Left renal pelvis (tissue), 4 donors: ENCODE measurements at regions not wholly inside any gene's neighbourhood (a gene's known extent, or its start where the extent isn't known, plus 50 kb on each side); places are given as distances from the start of the nearest gene placed in this dataset.

ENCODE experiments used
- DNase-seq, 4 donors: peaks; one replicate each; pipeline ENCODE4 v3.0.0-alpha.2; 2013; ENCODE audit warnings: low read depth in 4 of 4, low spot score in 3 of 4

DNA sequence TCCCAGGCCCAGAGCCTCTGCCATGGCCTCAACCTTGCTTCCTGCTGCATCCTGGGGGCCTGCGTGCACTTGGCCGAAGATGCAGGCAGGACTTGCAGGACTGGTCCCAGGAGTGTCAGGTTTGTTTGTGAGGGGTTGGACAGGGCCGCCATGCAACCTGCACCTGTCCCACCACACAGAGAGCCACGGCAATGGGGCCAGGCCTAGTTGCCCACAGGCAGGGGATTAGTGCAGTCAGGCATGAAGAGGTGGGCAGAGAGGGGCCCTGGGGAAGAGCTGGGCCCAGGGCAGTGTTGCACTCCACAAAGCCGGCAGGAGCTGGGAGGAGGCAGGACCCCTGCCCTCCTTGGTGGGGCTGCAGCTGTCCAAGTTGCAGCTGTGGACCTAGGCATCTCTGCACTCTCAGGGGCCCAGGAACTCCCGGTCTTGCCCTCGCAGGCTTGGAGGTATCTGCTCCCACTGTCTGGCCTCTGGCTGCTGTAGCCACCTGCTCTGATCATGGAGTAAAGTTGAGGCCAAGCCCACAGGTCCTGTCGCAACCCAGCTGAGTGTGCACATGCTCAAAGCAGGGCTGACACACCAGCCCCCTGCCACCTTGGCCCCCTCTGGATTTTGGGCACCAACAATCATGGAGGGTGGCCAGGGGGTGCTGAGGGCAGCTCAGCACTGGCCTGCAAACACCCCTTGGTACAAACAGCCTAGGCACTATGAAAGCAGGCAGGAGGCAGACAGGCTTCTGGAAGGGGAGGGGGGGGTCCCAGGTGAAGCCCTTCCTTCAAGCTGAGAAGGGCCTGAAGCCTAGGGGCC is 190.4 kb upstream of the PCDH10 start:
- no peak for DNase-seq

DNA sequence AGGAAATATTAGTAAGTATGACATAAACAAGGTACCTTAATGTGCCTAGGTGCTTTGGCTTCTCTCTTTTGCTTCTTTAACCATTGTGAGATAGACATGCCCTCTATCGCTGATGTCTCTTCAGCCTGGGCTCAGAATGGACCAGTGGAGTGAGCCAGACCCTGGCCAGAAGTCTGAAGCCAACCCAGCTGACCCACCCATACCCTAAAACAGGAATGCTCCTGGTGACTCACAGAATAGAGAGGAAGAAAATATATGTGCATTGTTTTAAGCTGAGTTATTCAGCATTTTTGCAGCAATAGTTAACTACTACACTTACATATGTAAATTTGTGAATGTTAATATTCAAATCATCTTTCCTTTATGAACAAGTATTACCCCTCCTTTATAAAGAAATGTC is 167.5 kb upstream of the PCDH10 start:
- no peak for DNase-seq

DNA sequence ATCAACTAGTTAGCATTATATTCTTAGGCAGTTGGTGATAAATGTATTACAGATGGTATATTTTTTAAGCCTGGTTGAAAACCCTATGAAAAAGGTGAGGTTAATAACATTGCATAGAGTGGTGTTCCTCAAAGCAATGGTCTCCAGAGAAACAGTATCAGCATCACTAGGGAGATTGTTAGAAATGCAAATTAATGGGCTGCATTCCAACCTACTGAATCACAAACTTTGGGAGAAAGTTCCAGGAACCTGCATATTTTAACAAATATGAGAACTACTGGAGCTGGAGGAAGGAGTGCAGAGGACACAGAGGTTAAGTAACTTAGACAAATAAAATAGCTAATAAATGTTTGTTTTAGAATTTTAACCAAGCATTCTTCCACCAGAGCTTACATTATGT is 166.9 kb upstream of the PCDH10 start:
- DNase-seq = no peak

DNA sequence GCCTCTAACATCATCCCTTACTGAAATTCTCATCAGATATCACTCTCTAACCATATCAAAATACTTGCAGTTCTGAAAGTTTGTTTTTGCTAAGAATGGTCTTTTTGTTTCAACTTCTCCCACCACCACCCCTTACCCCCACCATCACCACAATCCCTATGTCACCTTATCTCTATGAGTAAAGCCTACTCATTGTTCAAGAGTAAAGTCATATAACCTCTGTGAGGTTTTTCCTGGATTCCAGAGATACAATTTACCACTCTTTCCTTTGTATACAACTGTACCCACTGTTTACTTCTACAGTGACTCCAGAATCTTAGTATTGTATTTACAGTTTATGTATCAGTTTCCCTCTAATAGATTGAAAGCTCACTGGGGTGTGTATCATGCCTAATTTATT is 158.0 kb upstream of the PCDH10 start:
- no peak for DNase-seq

DNA sequence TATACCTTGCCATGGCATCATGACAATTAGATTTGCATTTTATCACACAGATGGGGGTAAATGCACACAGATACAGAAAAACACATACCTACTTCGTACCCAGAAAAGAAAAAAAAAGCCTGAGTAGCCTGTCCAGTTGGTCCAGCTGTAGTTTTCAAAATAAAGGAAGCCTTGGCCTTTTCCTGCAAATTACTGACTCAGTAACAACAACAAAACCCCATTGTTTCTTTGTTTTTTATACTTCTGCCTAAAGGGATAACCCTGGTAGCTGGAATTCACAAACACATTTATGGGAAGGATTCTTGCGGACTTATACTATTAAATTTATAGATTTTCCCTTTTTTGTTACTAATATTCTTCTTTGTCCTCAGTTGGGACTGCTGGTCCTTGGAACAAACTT is 156.4 kb upstream of the PCDH10 start:
- no peak for DNase-seq

DNA sequence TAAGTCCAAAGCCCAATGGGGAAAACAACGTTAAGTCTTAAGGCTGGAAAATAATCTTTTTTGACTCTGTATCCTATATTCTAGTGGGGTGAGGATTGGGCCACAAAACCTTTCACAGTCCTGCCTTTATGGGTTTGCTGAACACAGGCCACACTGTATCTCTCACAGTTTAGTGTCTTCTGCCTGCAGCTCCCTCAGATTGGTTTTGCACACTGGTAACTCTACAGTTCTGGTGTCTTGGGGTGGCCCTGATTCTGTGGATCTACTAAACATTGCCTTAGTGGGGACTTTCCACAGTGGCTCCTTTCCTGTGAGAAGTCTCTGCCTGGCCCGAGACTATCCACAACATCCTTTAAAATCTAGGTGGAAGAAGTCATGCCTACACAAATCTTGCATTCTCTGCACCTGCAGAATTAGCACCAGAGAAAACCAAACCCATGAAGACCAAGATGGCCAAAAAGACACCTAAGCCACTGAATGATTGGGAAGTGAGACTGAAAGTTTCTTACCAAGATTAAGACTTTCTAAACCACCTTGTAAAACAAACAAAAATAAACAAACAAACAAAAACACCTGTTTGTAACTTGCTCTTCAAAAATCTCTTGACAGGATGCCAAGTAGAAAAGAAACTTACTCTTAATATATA is 150.4 kb upstream of the PCDH10 start:
- DNase-seq = no peak

DNA sequence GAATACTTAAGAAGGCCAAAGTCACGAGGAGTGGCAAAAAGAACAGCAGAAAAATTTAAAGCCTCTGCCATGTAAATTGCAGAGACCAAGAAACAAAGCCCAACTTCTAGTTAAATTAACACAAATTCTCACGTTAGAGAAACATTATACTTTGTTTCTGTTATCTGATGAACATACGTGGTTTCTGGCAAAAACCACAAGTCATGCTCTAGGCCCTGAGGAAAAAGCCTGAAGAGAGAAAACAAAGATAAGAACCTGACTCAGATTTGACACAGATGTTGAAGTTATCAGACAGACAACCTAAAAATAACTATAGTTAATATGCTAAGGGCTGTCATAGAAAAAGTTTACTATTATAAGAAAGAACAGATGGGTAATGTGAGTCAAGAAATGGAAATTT is 149.1 kb upstream of the PCDH10 start:
- no peak for DNase-seq

DNA sequence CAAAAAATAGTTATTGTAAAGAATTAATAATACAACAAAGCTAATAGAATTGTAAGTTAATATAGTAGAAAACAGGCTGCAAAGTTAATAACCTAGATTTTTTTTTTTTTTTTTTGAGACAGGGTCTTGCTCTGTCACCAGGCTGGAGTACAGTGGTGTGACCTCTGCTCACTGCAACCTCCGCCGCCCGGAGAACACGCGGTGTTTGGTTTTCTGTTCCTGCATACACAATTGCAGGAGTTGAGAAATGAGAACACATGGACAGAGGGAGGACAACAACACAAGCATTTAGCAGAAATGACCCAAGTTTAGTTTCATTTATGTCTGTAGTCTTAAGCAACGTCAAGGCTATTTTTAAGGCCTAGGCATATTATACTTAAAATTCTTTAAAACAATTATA is 145.9 kb upstream of the PCDH10 start:
- no peak for DNase-seq

DNA sequence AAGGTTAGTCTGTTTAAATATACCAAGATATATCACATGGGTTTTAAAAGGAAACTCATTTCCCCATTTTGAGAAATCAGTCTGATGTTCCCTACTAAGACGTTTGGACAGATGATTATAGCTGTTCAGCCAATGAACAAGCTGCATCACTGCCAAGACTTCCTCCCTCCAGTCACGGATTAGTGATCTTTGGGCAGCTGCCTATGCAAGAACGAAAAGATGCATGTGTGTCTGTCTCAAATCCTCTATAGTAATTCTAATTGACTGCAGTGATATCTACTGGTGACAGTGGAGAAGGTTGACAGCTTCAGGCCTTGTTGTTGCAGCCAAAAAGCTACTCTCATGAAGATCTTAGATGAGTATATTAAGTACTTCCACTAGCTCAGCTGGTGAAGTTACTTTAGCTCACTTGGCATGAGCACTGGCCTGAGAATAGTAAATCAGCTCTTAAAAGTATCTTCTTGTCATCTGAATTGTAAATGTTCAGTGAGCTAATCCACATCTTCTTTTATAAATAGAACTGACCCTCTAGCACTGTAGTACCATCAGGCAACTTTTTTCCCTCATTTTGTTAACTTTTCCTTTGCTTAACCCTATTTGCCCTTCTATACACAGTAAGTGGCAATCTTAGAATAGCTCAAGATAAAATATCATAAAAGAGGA is 134.5 kb upstream of the PCDH10 start:
- DNase-seq = no peak

DNA sequence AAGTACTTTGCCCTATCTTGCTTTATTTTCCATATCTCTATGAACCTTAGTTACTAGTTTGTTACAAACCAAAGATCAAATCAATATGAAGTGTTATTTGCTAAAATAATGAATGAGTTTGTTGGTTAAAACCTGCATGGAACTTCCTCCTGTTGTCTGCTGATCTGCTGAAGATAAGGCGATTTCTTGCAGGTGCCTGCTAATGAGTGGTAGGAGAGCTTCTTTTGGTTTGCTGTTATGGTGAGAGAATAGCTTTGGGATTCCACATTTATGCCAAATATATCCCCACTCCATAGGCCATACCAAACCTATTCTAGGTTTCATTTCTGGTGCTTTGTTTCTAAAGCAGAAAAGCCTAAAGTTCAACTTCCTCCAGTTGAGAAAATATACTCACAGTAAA is 103.8 kb upstream of the PCDH10 start:
- no peak for DNase-seq

DNA sequence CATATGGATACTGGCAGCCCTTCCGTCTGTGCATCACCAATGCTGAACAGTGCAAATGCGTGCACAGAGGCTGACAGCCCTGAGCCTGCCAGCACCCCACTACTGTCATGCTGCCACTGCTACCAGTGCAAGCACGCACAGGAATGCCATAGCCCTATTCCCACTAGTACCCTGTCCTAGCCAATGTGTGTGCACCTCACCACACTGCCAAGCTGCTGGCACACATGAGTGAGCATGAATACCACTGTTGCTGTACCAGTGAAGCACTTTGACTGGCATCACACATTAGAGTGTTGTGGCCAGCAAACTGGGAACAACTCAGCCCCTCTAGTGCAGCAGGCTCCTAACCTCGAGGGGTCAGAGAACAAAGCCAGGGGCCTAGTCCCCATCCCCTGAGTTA is 102.9 kb upstream of the PCDH10 start:
- DNase-seq = no peak

DNA sequence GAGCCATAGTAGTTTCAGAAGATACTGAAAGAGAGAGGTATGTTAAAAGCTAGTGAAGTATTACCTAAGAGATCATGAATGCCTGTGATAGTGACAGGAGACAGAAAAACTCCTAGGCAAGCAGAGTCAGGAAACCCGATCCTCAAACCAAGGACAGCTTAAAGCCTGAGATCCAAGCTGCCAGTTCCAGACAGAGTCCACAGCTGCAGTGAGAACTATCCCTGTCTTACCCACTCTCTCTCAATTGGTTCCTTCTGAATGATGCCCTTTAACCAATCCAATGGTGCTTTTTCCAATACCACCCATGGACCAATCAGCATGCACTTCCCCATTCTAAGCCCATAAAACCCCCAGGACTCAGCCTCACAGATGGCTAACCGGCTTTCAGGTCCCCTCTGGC is 90.4 kb upstream of the PCDH10 start:
- DNase-seq = no peak

DNA sequence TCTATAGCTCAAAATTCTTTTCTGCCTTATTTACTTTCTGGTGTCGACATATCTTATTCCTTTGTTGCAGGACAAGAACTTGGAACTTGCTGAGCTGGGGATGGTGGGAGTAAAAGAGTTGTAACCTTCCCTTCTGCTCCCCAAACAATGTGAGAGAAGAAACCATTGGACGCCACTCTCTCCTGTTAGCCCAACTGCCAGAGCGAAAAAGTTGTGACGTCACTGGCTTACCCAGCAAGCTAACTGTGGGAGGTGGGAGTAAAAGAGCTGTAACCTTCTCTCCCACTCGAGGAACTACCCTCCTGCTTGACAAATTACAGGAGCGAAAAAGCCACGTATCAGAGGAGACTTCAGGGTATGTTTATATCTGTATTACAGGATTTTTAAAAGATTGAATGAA is 90.0 kb upstream of the PCDH10 start:
- no peak for DNase-seq

DNA sequence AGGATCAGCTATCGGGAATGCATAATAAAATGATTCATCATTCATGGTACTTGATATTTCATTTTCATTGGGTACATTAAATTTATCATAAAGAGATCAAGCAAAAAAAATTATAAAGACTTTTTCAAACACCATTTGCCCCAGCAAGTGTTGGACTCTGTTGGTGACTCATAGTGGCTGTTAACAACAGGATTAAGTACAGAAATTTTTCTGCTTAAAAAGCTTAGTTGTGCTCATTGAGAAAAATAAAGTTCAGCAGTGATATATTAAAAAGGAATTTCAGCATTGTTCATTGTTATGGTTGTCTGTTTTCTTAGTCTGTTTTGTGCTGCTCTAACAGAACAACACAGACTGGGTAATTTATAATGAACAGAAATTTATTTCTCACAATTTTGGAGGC is 86.2 kb upstream of the PCDH10 start:
- DNase-seq = no peak

DNA sequence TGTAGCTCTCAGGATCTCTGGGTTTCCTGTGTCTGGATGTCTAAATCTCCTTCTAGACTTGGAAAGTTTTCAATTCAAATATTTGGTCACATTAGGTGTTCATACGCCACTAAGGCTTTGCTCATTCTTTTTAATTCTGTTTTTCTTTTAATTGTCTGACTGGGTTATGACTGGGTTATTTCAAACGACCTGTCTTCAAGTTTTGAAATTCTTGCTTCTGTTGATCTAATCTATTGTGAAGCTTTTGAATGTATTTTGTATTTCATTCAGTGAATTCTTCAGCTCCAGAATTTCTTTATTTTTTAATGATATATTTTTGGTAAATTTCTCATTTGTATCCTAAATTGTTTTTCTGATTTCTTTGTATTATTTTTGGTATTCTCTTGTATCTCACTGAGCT is 81.0 kb upstream of the PCDH10 start:
- DNase-seq = no peak

DNA sequence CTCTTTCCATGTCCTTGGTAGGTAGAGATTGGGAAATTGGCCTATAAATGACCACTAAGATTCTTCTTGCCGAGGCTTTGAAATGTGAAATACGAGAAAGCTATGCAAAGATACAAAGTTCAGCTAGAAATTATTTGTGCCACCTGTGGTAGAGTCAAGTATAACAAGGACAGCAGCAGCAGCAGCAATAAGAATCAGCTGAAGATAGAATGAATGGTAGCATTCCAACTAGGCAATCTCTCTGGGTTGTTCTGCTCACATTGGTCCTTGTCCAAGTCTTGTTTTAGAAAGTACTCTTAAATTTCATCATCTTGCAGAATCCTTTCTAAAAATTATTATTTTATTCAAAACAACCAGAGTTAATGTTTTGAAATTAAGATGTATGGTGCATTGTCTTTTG is 67.8 kb upstream of the PCDH10 start:
- no peak for DNase-seq

DNA sequence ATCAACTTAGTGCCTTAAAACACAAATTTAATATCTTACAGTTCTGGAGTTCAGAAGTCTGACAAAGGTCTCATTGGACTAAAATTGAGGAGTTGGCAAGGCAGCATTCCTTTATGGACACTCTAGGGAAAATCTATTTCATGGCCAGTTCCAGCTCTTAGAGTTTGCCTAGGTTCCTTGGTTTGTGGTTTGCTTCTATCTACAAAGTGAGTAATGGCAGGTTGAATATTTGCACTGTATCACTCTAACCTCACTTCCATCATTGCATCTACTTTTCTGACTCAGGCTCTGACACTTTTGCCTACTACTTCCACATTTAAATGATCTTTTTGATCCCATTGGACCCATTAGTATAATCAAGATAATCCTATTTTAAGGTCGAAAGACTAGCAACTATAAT is 64.7 kb upstream of the PCDH10 start:
- DNase-seq = no peak

DNA sequence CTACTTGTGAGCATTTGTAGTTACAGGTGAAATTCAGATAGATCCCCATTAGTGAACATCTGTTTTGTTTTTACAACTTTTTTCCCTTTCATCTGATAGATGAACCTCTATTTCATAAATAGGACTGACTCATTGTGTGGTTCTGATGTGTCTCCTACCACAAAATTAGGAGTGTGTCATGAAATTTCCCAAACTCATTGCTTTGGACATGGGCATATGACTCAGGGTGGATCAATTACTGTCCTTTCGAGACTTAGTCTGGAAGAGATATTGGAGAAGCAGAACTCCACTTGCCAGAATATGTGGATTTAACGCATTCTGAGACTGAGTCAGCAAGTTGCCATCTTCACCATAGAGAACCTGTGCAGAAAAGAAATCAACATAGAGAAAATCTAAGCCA is 53.5 kb upstream of the PCDH10 start:
- no peak for DNase-seq

DNA sequence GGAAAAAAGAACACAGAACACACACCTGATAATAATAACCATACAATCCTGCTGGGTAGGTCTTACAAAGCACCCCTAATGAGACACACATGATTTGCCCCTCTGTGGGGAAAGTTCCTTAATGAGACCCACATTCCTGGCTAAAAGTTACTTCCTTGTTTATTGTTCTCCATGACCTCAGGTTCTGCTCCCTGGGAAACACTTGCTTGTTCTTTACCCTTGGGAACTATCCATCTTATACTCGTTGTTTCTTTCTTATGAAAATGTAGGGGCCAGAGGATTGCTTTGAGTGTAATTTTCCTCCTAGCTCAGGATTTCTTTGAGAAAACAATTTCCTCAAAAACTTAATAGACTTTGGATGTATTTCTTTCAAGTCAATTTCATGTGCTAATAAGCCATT is 52.1 kb upstream of the PCDH10 start:
- no peak for DNase-seq
